WTC11 (cell line): ENCODE measurements at regions not wholly inside any gene's neighbourhood (a gene's known extent, or its start where the extent isn't known, plus 50 kb on each side); places are given as distances from the start of the nearest gene placed in this dataset.

Source experiments
- ARID4B ChIP-seq: sonication (generic); formaldehyde crosslinking; IDR thresholded peaks from 2 replicates; pipeline ENCODE4 v1.8.0; 2023; ENCODE audit warnings: missing genetic modification reagents, mild to moderate bottlenecking, borderline replicate concordance
- ATF1 ChIP-seq: sonication (generic); formaldehyde crosslinking; IDR thresholded peaks from 2 replicates; pipeline ENCODE4 v1.8.1; 2023; ENCODE audit warnings: mild to moderate bottlenecking, moderate library complexity, missing genetic modification reagents
- CREB1 ChIP-seq: sonication (generic); formaldehyde crosslinking; IDR thresholded peaks from 2 replicates; pipeline ENCODE4 v1.8.0; 2023; ENCODE audit warnings: mild to moderate bottlenecking, missing genetic modification reagents
- CTCF ChIP-seq: fragments of 200-600 bp; IDR thresholded peaks from 2 replicates; pipeline ENCODE4 v1.8.0; 2022; ENCODE audit warnings: antibody characterized with exemption
- ELF4 ChIP-seq: sonication (generic); formaldehyde crosslinking; IDR thresholded peaks from 2 replicates; pipeline ENCODE4 v1.8.1; 2022; ENCODE audit warnings: low read depth, mild to moderate bottlenecking, moderate library complexity, missing genetic modification reagents
- MYBL2 ChIP-seq: sonication (generic); formaldehyde crosslinking; IDR thresholded peaks from 2 replicates; pipeline ENCODE4 v1.8.1; 2023; ENCODE audit warnings: mild to moderate bottlenecking, moderate library complexity, missing genetic modification reagents
- NFYB ChIP-seq: sonication (generic); formaldehyde crosslinking; conservative IDR thresholded peaks from 2 replicates; pipeline ENCODE4 v1.8.0; 2022; ENCODE audit warnings: low read depth, missing genetic modification reagents
- NR2C2 ChIP-seq: sonication (generic); formaldehyde crosslinking; IDR thresholded peaks from 2 replicates; pipeline ENCODE4 v1.8.0; 2022; ENCODE audit warnings: mild to moderate bottlenecking, missing genetic modification reagents
- NR3C1 ChIP-seq: sonication (generic); formaldehyde crosslinking; conservative IDR thresholded peaks from 2 replicates; pipeline ENCODE4 v1.8.1; 2023; ENCODE audit warnings: low read depth, mild to moderate bottlenecking, missing genetic modification reagents
- SP1 ChIP-seq: sonication (generic); formaldehyde crosslinking; conservative IDR thresholded peaks from 2 replicates; pipeline ENCODE4 v1.8.1; 2022; ENCODE audit warnings: missing genetic modification reagents
- TCF7 ChIP-seq: sonication (generic); formaldehyde crosslinking; IDR thresholded peaks from 2 replicates; pipeline ENCODE4 v1.8.0; 2022; ENCODE audit warnings: mild to moderate bottlenecking, low read depth, missing genetic modification reagents, moderate library complexity
- TEAD1 ChIP-seq: sonication (generic); formaldehyde crosslinking; IDR thresholded peaks from 2 replicates; pipeline ENCODE4 v1.8.0; 2022; ENCODE audit warnings: mild to moderate bottlenecking, missing genetic modification reagents
- ZNF263 ChIP-seq: sonication (generic); formaldehyde crosslinking; IDR thresholded peaks from 2 replicates; pipeline ENCODE4 v1.8.1; 2022; ENCODE audit warnings: low read depth, mild to moderate bottlenecking, moderate library complexity, missing genetic modification reagents
- ZNF512 ChIP-seq: sonication (generic); formaldehyde crosslinking; IDR thresholded peaks from 2 replicates; pipeline ENCODE4 v1.8.1; 2022; ENCODE audit warnings: missing genetic modification reagents, borderline replicate concordance

- TF ChIP-seq CTCF = no peak
- TF ChIP-seq MYBL2 (CRISPR knock-in tag) = no peak
- no peak for TF ChIP-seq ZNF512 (CRISPR knock-in tag)
- no peak for TF ChIP-seq ATF1 (CRISPR knock-in tag)
- no peak for TF ChIP-seq CREB1 (CRISPR knock-in tag)
- no peak for TF ChIP-seq ELF4 (CRISPR knock-in tag)
- TF ChIP-seq ZNF263 (CRISPR knock-in tag) = no peak
- TF ChIP-seq NR3C1 = no peak
- TF ChIP-seq ARID4B (CRISPR knock-in tag) = no peak
- TF ChIP-seq SP1 (CRISPR knock-in tag) = no peak
- no peak for TF ChIP-seq NR2C2 (CRISPR knock-in tag)
- no peak for TF ChIP-seq TEAD1 (CRISPR knock-in tag)
- TF ChIP-seq TCF7 = no peak
- no peak for TF ChIP-seq NFYB (CRISPR knock-in tag)
Measured at GRCh38 chr14:89514601-89515000, 97.6 kb upstream of the FOXN3 start.
